SK-N-SH treated with all-trans-retinoic acid at 6 μM for 48 hours (cell line): ENCODE measurements at regions not wholly inside any gene's neighbourhood (a gene's known extent, or its start where the extent isn't known, plus 50 kb on each side); places are given as distances from the start of the nearest gene placed in this dataset.

Experiments used
- ATAC-seq: fragments of 200-7000 bp; cut with Tn5 transposase; 3 replicates; pipeline ENCODE4 v1.9.1; 2020; ENCODE audit warnings: mild to moderate bottlenecking, moderate library complexity
- ARNTL ChIP-seq: fragments of 450-650 bp; formaldehyde crosslinking; IDR thresholded peaks from 2 replicates; pipeline ENCODE4 v1.5.0; 2020; ENCODE audit warnings: low read depth, mild to moderate bottlenecking, moderate library complexity, borderline replicate concordance
- BACH2 ChIP-seq: fragments of 250-450 bp; sonication (Bioruptor Pico); IDR thresholded peaks from 2 replicates; pipeline ENCODE4 v1.9.0; 2021; ENCODE audit warnings: mild to moderate bottlenecking, borderline replicate concordance
- CREB5 ChIP-seq: fragments of 250-450 bp; sonication (Bioruptor Pico); IDR thresholded peaks from 2 replicates; pipeline ENCODE4 v1.5.1; 2020; ENCODE audit warnings: low read depth, mild to moderate bottlenecking, moderate library complexity
- CSDC2 ChIP-seq: fragments of 250-450 bp; sonication (Bioruptor Pico); IDR thresholded peaks from 2 replicates; pipeline ENCODE4 v1.5.0; 2020; ENCODE audit warnings: mild to moderate bottlenecking, moderate library complexity
- CSRNP3 ChIP-seq: fragments of 250-450 bp; sonication (Bioruptor Pico); IDR thresholded peaks from 2 replicates; pipeline ENCODE4 v1.5.1; 2021; ENCODE audit warnings: mild to moderate bottlenecking, moderate library complexity
- ESRRG ChIP-seq: fragments of 250-450 bp; sonication (Bioruptor Pico); IDR thresholded peaks from 2 replicates; pipeline ENCODE4 v1.6.1; 2021; ENCODE audit warnings: mild to moderate bottlenecking
- GLIS3 ChIP-seq: fragments of 250-450 bp; sonication (Bioruptor Pico); IDR thresholded peaks from 2 replicates; pipeline ENCODE4 v1.5.0; 2020; ENCODE audit warnings: mild to moderate bottlenecking, moderate library complexity
- ISL1 ChIP-seq: fragments of 250-450 bp; sonication (Bioruptor Pico); IDR thresholded peaks from 2 replicates; pipeline ENCODE4 v2.1.2; 2022; ENCODE audit warnings: mild to moderate bottlenecking, moderate library complexity
- OSR1 ChIP-seq: fragments of 250-450 bp; sonication (Bioruptor Pico); IDR thresholded peaks from 2 replicates; pipeline ENCODE4 v1.8.0; 2022; ENCODE audit warnings: moderate library complexity, mild to moderate bottlenecking, inconsistent platforms
- POU6F1 ChIP-seq: fragments of 250-450 bp; sonication (Bioruptor Pico); IDR thresholded peaks from 2 replicates; pipeline ENCODE4 v1.8.0; 2021; ENCODE audit warnings: low read depth, mild to moderate bottlenecking, moderate library complexity, borderline replicate concordance
- RARB ChIP-seq: fragments of 250-450 bp; sonication (Bioruptor Pico); IDR thresholded peaks from 2 replicates; pipeline ENCODE4 v1.8.0; 2021; ENCODE audit warnings: mild to moderate bottlenecking, moderate library complexity
- SNAI2 ChIP-seq: fragments of 250-450 bp; sonication (Bioruptor Pico); IDR thresholded peaks from 2 replicates; pipeline ENCODE4 v1.5.0; 2020; ENCODE audit warnings: mild to moderate bottlenecking, moderate library complexity
- TCF4 ChIP-seq: fragments of 250-450 bp; sonication (Bioruptor Pico); IDR thresholded peaks from 2 replicates; pipeline ENCODE4 v1.8.0; 2021; ENCODE audit warnings: mild to moderate bottlenecking, moderate library complexity, borderline replicate concordance
- TOX ChIP-seq: fragments of 250-450 bp; sonication (Bioruptor Pico); IDR thresholded peaks from 2 replicates; pipeline ENCODE4 v1.8.0; 2021; ENCODE audit warnings: mild to moderate bottlenecking, moderate library complexity, borderline replicate concordance
- TSHZ2 ChIP-seq: fragments of 250-450 bp; sonication (Bioruptor Pico); IDR thresholded peaks from 2 replicates; pipeline ENCODE4 v1.5.0; 2020; ENCODE audit warnings: mild to moderate bottlenecking, moderate library complexity
- ZC3H10 ChIP-seq: fragments of 250-450 bp; sonication (Bioruptor Pico); IDR thresholded peaks from 2 replicates; pipeline ENCODE4 v1.5.1; 2021; ENCODE audit warnings: mild to moderate bottlenecking, moderate library complexity
- ZFP3 ChIP-seq: fragments of 250-450 bp; sonication (Bioruptor Pico); IDR thresholded peaks from 2 replicates; pipeline ENCODE4 v1.5.0; 2020; ENCODE audit warnings: mild to moderate bottlenecking, moderate library complexity
- ZFP30 ChIP-seq: fragments of 450-650 bp; formaldehyde crosslinking; IDR thresholded peaks from 2 replicates; pipeline ENCODE4 v1.5.0; 2022; ENCODE audit warnings: mild to moderate bottlenecking, moderate library complexity
- ZNF565 ChIP-seq: fragments of 450-650 bp; formaldehyde crosslinking; conservative IDR thresholded peaks from 2 replicates; pipeline ENCODE4 v1.5.0; 2020; ENCODE audit warnings: low read depth, mild to moderate bottlenecking, moderate library complexity
- ZNF8 ChIP-seq: fragments of 450-650 bp; formaldehyde crosslinking; IDR thresholded peaks from 2 replicates; pipeline ENCODE4 v1.5.0; 2020; ENCODE audit warnings: mild to moderate bottlenecking, moderate library complexity

GRCh38 chr15:46894644-46895043, 822.7 kb upstream of the SEMA6D start:
- no peak for ATAC-seq
- no peak for TF ChIP-seq SNAI2 (CRISPR knock-in tag)
- no peak for TF ChIP-seq POU6F1 (CRISPR knock-in tag)
- no peak for TF ChIP-seq TOX (CRISPR knock-in tag)
- TF ChIP-seq OSR1 (CRISPR knock-in tag): no peak
- no peak for TF ChIP-seq TCF4 (CRISPR knock-in tag)
- TF ChIP-seq ZNF8 (CRISPR knock-in tag): no peak
- TF ChIP-seq GLIS3 (CRISPR knock-in tag): no peak
- no peak for TF ChIP-seq ZFP30
- TF ChIP-seq ZC3H10 (CRISPR knock-in tag): no peak
- TF ChIP-seq ARNTL (CRISPR knock-in tag): no peak
- TF ChIP-seq ZNF565 (CRISPR knock-in tag): no peak
- no peak for TF ChIP-seq CSDC2 (CRISPR knock-in tag)
- TF ChIP-seq, all 23 proteins: peak for 0

GRCh38 chr15:46897266-46897665, 820.0 kb upstream of the SEMA6D start:
- TF ChIP-seq SNAI2 (CRISPR knock-in tag) (0 out of 2 replicates have a peak, but pooled peaks have one; percentile 32), TSHZ2 (CRISPR knock-in tag) (no peak), TCF4 (CRISPR knock-in tag) (0 out of 2 replicates have a peak, but pooled peaks have one; percentile 15), CSRNP3 (CRISPR knock-in tag) (no peak), ISL1 (CRISPR knock-in tag) (peak; percentile 89)
- ATAC-seq: no peak

GRCh38 chr15:46901001-46901400, 816.3 kb upstream of the SEMA6D start:
- TF ChIP-seq ZFP30 (no peak), RARB (no peak)
- ATAC-seq: no peak

- TF ChIP-seq TCF4 (CRISPR knock-in tag): peak; percentile 42
- no peak for TF ChIP-seq ZFP30
- TF ChIP-seq CREB5 (CRISPR knock-in tag): peak; percentile 96
- TF ChIP-seq CSDC2 (CRISPR knock-in tag): peak; percentile 88; the same call in 1 of the 2 replicates
- TF ChIP-seq BACH2 (CRISPR knock-in tag): no peak
- TF ChIP-seq SNAI2 (CRISPR knock-in tag): peak; percentile 87
- TF ChIP-seq ZNF8 (CRISPR knock-in tag): no peak
- TF ChIP-seq ZFP3: peak; percentile 62; the same call in 1 of the 2 replicates
- TF ChIP-seq ESRRG (CRISPR knock-in tag): peak; percentile 96
- TF ChIP-seq TSHZ2 (CRISPR knock-in tag): 0 out of 2 replicates have a peak, but pooled peaks have one; percentile 16
- peak; percentile 46; the same call in 1 of the 2 replicates for TF ChIP-seq CSRNP3 (CRISPR knock-in tag)
- TF ChIP-seq GLIS3 (CRISPR knock-in tag): peak; percentile 86; the same call in 1 of the 2 replicates
- TF ChIP-seq ISL1 (CRISPR knock-in tag): peak; percentile 99
- no peak for TF ChIP-seq POU6F1 (CRISPR knock-in tag)
- TF ChIP-seq ARNTL (CRISPR knock-in tag): no peak
- TF ChIP-seq, all 23 proteins: peak for 10
- ATAC-seq: no peak
Measured at GRCh38 chr15:46917721-46918252, 799.5 kb upstream of the SEMA6D start.
